Activated T-cell treated with anti-CD3 and anti-CD28 coated beads, Interleukin-2, amount 50 U/mL, for 48 hours (primary cell): ENCODE measurements at regions not wholly inside any gene's neighbourhood (a gene's known extent, or its start where the extent isn't known, plus 50 kb on each side); places are given as distances from the start of the nearest gene placed in this dataset.
A peak's percentile ranks its signal among the peaks of the same experiment; 100 is the strongest.
"Not testable (repeated sequence)": the region's sequence is repeated elsewhere in the genome, so short reads cannot be mapped to it uniquely, and the experiment has no call there.

Experiments
- DNase-seq, 2 experiments: peaks; one replicate each; pipeline ENCODE4 v3.0.0-alpha.2; 2020

- no peak for DNase-seq
These were observed 59.7 kb downstream of the GPX5 start for GRCh38 chr6:28585335-28585734.

- no peak for DNase-seq
These were observed 60.6 kb downstream of the GPX5 start for GRCh38 chr6:28586324-28586723.

- peak; percentile 73 to 80 for DNase-seq
These were observed 61.5 kb downstream of the GPX5 start for GRCh38 chr6:28586962-28587745.

DNA sequence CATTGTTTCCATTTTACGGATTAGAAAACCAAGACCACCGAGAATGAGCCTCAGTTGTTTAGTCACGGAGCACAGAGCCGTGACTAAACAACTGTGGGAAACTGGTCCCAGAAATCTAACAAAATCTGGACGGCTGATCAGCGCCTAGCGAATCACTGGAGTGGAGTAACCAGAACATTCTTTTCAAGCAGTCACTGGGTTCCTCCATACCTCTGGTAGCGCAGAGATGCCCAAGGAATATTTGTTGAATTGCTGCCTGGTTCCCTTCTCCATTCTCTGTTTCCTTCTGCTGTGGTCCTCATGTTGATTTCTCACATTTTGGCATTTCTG, 62.0 kb downstream of the GPX5 start:
- DNase-seq = no peak

DNA sequence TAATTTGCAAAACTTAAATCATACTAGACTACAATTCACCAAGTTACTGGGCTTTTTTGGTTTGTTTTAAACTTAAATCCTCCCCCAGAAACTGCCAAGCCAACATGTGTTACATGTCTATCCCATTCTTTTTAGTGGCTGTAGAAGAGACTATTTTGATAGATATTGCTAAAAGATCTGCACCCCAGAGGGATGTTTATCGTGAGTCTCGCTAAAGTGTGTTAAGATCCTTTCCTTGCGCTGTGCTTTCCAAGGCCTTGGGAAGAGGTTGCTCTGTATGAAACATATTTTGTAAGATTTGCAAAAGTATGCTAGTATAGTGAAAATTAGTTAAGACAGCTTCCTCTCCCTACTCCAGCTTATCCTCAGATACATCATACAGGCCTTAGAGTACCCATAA, 63.0 kb downstream of the GPX5 start:
- DNase-seq = no peak

DNA sequence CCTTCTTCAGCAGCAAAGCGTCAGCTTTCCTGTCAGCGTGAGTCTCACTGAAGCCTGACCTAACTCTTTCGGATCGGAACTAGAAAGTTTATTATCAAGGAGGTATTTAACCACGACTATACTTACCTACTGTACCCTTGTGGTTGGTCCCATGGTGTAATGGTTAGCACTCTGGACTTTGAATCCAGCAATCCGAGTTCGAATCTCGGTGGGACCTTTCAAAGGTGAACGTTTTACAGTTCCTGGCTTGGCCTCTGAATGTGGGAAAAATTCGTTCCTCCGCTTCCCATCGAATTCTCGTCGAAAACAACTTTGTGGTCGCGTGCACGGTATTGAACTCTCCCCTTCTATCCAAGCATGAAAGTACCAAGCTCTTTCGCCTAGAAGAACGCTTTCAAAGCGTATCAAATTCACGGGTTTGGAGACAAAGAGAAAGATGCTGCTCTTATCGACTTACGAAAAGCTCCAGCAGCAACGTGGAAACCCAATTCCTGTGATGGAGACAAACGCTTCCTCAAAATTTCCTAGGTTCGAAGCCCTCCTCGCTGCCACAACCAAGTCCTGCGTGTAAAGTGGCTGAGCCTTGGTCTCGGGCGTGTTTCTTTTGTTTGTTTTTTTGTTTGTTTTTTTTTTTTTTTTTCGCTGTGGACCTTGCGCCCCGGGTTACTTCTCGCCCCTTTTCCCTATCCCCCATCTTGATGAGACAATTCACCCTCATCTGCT, 63.7 kb downstream of the GPX5 start:
- DNase-seq = peak; percentile 70 to 73

DNA sequence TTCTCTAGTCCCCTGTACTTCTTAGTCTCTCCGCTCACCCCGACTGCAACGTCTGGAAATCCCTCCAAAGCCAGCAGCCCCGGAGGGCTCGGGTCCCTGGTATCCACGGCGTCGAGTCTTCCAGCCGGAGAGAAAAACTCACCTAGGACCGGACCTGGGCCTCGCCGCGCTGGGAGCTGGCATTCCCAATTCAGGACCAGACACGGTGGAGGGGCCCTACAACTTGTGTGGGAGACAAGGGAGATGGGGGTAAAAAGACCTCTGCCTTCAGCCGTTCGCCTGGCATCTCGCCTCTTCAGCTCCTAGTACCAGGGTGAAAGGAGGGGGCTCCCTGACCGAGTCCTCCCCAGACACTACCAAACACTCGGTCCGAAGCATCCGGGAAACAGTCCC, 64.3 kb downstream of the GPX5 start:
- DNase-seq = no peak

GRCh38 chr6:28597217-28597835, 71.6 kb downstream of the GPX5 start:
- peak; percentile 69 to 73 for DNase-seq

- no peak for DNase-seq
These were observed 72.4 kb downstream of the GPX5 start for GRCh38 chr6:28597924-28598722.

GRCh38 chr6:28598757-28599686, 73.3 kb downstream of the GPX5 start:
- DNase-seq = no peak

DNA sequence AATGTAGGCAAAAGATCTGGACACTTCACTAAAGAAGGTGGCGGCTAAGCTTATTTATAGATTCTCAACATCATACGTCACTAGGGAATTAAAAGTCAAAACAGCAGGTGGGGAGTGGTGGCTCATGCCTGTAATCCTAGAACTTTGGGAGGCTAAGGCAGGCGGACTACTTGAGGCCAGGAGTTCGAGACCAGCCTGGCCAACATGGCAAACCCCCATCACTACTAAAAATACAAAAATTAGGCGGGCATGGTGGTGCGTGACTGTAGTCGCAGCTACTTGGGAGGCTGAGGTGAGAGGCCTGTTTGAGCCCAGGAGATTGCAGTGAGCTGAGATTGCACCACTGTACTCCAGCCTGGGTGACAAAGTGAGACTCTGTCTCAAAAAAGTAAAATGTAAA, 74.6 kb downstream of the GPX5 start:
- DNase-seq = no peak

DNA sequence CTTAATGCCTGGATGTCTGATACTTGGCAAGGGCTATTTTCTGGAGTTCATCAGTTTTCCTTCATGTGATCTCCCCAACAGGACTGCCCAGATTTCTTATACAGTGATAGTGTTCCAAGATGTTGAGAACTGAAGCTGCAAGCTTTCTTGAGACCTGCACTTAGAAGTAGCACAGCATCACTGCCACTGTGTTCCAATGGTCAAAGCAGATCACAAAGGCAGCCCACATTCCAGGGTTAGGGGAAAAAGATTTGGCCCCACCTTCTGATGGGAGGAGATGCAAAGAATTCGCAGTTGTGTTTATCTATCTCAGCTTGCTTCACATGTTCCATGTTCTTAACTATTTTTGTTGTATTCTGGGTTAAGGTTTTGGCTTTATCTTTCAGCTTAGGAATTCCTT, 78.2 kb downstream of the GPX5 start:
- DNase-seq = no peak

- peak; percentile 76 to 77 for DNase-seq
These were observed 81.0 kb downstream of the GPX5 start for GRCh38 chr6:28606424-28607391.

DNA sequence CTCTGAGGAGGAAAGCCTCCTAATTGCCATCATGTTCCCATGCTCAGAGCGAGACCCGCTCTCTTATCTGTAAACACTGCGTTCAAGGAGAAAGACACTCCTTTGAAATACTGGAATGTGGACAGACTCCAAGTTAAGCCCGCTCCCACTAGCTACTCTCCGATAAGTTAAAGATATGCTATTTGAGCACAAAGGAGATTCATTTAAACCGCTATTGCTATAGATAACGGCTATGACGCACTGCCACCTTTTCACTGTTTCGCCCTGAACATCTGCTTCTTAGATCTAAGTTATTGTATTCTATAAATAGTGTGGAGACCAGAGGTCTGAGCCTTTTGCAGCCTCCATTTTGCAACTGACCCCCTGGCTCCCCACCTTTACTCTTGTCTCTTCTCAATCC, 82.3 kb downstream of the GPX5 start:
- no peak for DNase-seq

- DNase-seq = no peak
These were observed 84.0 kb downstream of the GPX5 start for GRCh38 chr6:28609672-28610071.

DNA sequence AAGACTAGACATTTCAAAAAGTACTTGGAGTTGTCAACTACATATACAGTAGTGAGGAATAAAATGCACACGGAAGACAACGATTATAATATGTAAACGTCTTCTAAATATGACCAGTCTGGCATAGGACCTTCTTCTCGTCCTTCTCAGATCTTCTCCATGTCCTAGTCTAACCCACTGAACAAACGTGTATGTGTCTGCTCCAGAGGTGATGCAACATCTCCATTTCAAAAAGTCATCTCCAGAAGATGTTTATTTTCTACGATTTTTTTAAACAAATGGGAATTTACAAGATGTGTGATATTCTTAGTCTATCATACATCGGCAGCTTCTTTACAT, 89.9 kb downstream of the GPX5 start:
- DNase-seq = no peak

GRCh38 chr6:28615955-28616747, 90.5 kb downstream of the GPX5 start:
- no peak for DNase-seq

GRCh38 chr6:28618898-28619555, 93.3 kb downstream of the GPX5 start:
- DNase-seq = no peak

DNA sequence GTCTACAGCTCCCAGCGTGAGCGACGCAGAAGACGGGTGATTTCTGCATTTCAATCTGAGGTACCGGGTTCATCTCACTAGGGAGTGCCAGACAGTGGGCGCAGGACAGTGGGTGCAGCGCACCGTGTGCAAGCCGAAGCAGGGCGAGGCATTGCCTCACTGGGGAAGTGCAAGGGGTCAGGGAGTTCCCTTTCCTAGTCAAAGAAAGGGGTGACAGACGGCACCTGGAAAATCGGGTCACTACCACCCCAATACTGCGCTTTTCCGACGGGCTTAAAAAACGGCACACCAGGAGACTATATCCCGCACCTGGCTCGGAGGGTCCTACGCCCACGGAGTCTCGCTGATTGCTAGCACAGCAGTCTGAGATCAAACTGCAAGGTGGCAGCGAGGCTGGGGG, 95.6 kb downstream of the GPX5 start:
- not testable (repeated sequence) for DNase-seq

- DNase-seq = not testable (repeated sequence)
These were observed 97.6 kb downstream of the GPX5 start for GRCh38 chr6:28623242-28623641.
